ENCODE measurements at regions not wholly inside any gene's neighbourhood (a gene's known extent, or its start where the extent isn't known, plus 50 kb on each side); places are given as distances from the start of the nearest gene placed in this dataset.
"Not testable (repeated sequence)": the region's sequence is repeated elsewhere in the genome, so short reads cannot be mapped to it uniquely, and the experiment has no call there.

- no peak overlapping the region for H3K4me2 ChIP-seq (ENCODE audit: low read depth, low read length)
- H3K9me2 ChIP-seq (replicated peaks; ENCODE audit: insufficient read depth, low read length) = no peaks in the 10 kb centered on the region
- TF ChIP-seq, protein P1, sequence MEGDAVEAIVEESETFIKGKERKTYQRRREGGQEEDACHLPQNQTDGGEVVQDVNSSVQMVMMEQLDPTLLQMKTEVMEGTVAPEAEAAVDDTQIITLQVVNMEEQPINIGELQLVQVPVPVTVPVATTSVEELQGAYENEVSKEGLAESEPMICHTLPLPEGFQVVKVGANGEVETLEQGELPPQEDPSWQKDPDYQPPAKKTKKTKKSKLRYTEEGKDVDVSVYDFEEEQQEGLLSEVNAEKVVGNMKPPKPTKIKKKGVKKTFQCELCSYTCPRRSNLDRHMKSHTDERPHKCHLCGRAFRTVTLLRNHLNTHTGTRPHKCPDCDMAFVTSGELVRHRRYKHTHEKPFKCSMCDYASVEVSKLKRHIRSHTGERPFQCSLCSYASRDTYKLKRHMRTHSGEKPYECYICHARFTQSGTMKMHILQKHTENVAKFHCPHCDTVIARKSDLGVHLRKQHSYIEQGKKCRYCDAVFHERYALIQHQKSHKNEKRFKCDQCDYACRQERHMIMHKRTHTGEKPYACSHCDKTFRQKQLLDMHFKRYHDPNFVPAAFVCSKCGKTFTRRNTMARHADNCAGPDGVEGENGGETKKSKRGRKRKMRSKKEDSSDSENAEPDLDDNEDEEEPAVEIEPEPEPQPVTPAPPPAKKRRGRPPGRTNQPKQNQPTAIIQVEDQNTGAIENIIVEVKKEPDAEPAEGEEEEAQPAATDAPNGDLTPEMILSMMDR (IDR thresholded peaks at IDR 0.05; ENCODE audit: low read length) = no peak
- no peak for TF ChIP-seq EZH2phosphoT487 (IDR thresholded peaks at IDR 0.05; ENCODE audit: low read length)
- no peak for TF ChIP-seq EZH2 (optimal IDR thresholded peaks at IDR 0.05; ENCODE audit: low read depth, low read length)
- DNase-seq = no peak
- H3K4me1 ChIP-seq (ENCODE audit: low read length) = no peaks in the 10 kb centered on the region
- no peaks in the 10 kb centered on the region for H3K36me3 ChIP-seq (replicated peaks; ENCODE audit: insufficient read depth, low read length)
- no peaks in the 10 kb centered on the region for H3F3A ChIP-seq (ENCODE audit: insufficient read depth, low read length)
- H3K9me3 ChIP-seq (replicated peaks; ENCODE audit: insufficient read depth, low read length) = no peaks in the 10 kb centered on the region
- no peaks in the 10 kb centered on the region for H3K79me2 ChIP-seq (ENCODE audit: low read length)
- H3K27ac ChIP-seq (ENCODE audit: low read length) = no peak overlapping the region
- no peak overlapping the region for H3K4me3 ChIP-seq (ENCODE audit: low read length)
- H4K20me1 ChIP-seq (ENCODE audit: insufficient read depth, low read length) = no peaks in the 10 kb centered on the region
- H2AFZ ChIP-seq (ENCODE audit: low read length) = no peak overlapping the region
- no peak overlapping the region for H3K9ac ChIP-seq (ENCODE audit: low read length)
- H3K27me3 ChIP-seq (replicated peaks; ENCODE audit: insufficient read depth, low read length) = no peaks in the 10 kb centered on the region
Measured at GRCh38 chr6:167689751-167690150, 137.0 kb upstream of the AFDN start.

DNA sequence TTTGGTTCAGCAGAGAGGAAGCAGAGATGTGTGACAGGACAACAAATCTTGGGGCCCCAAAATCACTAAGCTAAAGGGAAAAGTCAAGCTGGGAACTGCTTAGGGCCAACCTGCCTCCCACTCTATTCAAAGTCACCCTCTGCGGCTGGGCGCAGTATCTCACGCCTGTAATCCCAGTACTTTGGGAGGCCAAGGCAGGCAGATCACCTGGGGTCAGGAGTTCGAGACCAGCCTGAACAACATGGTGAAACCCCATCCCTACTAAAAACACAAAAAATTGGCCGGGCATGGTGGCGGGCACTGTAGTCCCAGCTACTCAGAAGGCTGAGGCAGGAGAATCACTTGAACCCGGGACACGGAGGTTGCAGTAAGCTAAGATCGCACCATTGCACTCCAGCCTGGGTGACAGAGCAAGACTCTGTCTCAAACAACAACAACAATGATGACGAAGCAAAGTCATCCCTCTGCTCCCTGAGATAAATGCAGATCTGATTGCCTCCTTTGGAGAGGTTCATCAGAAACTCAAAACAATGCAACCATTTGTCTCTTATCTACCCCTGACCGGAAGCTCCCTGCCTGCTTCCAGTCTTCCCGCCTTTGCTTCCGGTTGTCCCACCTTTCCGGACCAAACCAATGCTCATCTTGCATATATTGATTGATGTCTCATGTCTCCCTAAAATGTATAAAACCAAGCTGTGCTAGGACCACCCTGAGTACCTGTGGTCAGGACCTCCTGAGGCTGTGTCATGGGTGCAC lies 136.4 kb upstream of the AFDN start:
- not testable (repeated sequence) for H4K20me1 ChIP-seq (ENCODE audit: insufficient read depth, low read length); H3K79me2 ChIP-seq (ENCODE audit: low read length); DNase-seq; H3K4me1 ChIP-seq (ENCODE audit: low read length); H3K27ac ChIP-seq (ENCODE audit: low read length); H3K9ac ChIP-seq (ENCODE audit: low read length); H3K36me3 ChIP-seq (replicated peaks; ENCODE audit: insufficient read depth, low read length); H3F3A ChIP-seq (ENCODE audit: insufficient read depth, low read length); H2AFZ ChIP-seq (ENCODE audit: low read length); H3K4me2 ChIP-seq (ENCODE audit: low read depth, low read length); H3K9me3 ChIP-seq (replicated peaks; ENCODE audit: insufficient read depth, low read length); H3K4me3 ChIP-seq (ENCODE audit: low read length); H3K9me2 ChIP-seq (replicated peaks; ENCODE audit: insufficient read depth, low read length); H3K27me3 ChIP-seq (replicated peaks; ENCODE audit: insufficient read depth, low read length)

GRCh38 chr6:167690931-167691330 lies 135.8 kb upstream of the AFDN start:
- Histone ChIP-seq H3F3A (ENCODE audit: insufficient read depth, low read length) (no peaks in the 10 kb centered on the region), H3K79me2 (ENCODE audit: low read length) (no peaks in the 10 kb centered on the region), H3K36me3 (replicated peaks; ENCODE audit: insufficient read depth, low read length) (no peaks in the 10 kb centered on the region), H2AFZ (ENCODE audit: low read length) (no peak overlapping the region), H3K4me2 (ENCODE audit: low read depth, low read length) (no peak overlapping the region), H3K4me3 (ENCODE audit: low read length) (no peak overlapping the region), H3K27ac (ENCODE audit: low read length) (no peak overlapping the region), H3K9ac (ENCODE audit: low read length) (no peak overlapping the region), H3K9me3 (replicated peaks; ENCODE audit: insufficient read depth, low read length) (no peaks in the 10 kb centered on the region), H3K9me2 (replicated peaks; ENCODE audit: insufficient read depth, low read length) (no peaks in the 10 kb centered on the region), H4K20me1 (ENCODE audit: insufficient read depth, low read length) (no peaks in the 10 kb centered on the region), H3K27me3 (replicated peaks; ENCODE audit: insufficient read depth, low read length) (no peaks in the 10 kb centered on the region), H3K4me1 (ENCODE audit: low read length) (no peaks in the 10 kb centered on the region)
- TF ChIP-seq EZH2phosphoT487 (IDR thresholded peaks at IDR 0.05; ENCODE audit: low read length) (no peak), EZH2 (optimal IDR thresholded peaks at IDR 0.05; ENCODE audit: low read depth, low read length) (no peak)
- TF ChIP-seq, protein P1 (IDR thresholded peaks at IDR 0.05; ENCODE audit: low read length) = no peak
- no peak for DNase-seq

- TF ChIP-seq, protein P1 (IDR thresholded peaks at IDR 0.05; ENCODE audit: low read length) = no peak
- no peak for TF ChIP-seq EZH2phosphoT487 (IDR thresholded peaks at IDR 0.05; ENCODE audit: low read length)
- TF ChIP-seq EZH2 (optimal IDR thresholded peaks at IDR 0.05; ENCODE audit: low read depth, low read length) = no peak
- Histone ChIP-seq H3K27me3 (replicated peaks; ENCODE audit: insufficient read depth, low read length) (no peaks in the 10 kb centered on the region), H3K27ac (ENCODE audit: low read length) (no peak overlapping the region), H3K36me3 (replicated peaks; ENCODE audit: insufficient read depth, low read length) (no peaks in the 10 kb centered on the region), H3K4me1 (ENCODE audit: low read length) (no peaks in the 10 kb centered on the region), H3K4me3 (ENCODE audit: low read length) (no peak overlapping the region), H3K79me2 (ENCODE audit: low read length) (no peaks in the 10 kb centered on the region), H3F3A (ENCODE audit: insufficient read depth, low read length) (no peaks in the 10 kb centered on the region), H3K9ac (ENCODE audit: low read length) (no peak overlapping the region), H2AFZ (ENCODE audit: low read length) (no peak overlapping the region), H3K9me3 (replicated peaks; ENCODE audit: insufficient read depth, low read length) (no peaks in the 10 kb centered on the region), H4K20me1 (ENCODE audit: insufficient read depth, low read length) (no peaks in the 10 kb centered on the region), H3K9me2 (replicated peaks; ENCODE audit: insufficient read depth, low read length) (no peaks in the 10 kb centered on the region), H3K4me2 (ENCODE audit: low read depth, low read length) (no peak overlapping the region)
- DNase-seq = no peak
Measured at GRCh38 chr6:167691533-167692312, 135.0 kb upstream of the AFDN start.

- not testable (repeated sequence) for H3K9me3 ChIP-seq (replicated peaks; ENCODE audit: insufficient read depth, low read length); H3K4me1 ChIP-seq (ENCODE audit: low read length)
Measured at GRCh38 chr6:167693478-167693877, 133.2 kb upstream of the AFDN start.

More at GRCh38 chr6:167693478-167693877, 133.2 kb upstream of the AFDN start:
- not testable (repeated sequence) for H3K79me2 ChIP-seq (ENCODE audit: low read length); H3K9me2 ChIP-seq (replicated peaks; ENCODE audit: insufficient read depth, low read length); H3K27me3 ChIP-seq (replicated peaks; ENCODE audit: insufficient read depth, low read length); DNase-seq; H3K4me2 ChIP-seq (ENCODE audit: low read depth, low read length); H3K36me3 ChIP-seq (replicated peaks; ENCODE audit: insufficient read depth, low read length); H3K9ac ChIP-seq (ENCODE audit: low read length); H4K20me1 ChIP-seq (ENCODE audit: insufficient read depth, low read length); H3K4me3 ChIP-seq (ENCODE audit: low read length); H2AFZ ChIP-seq (ENCODE audit: low read length); H3K27ac ChIP-seq (ENCODE audit: low read length); H3F3A ChIP-seq (ENCODE audit: insufficient read depth, low read length)

All from MM.1S (cell line).